ENCODE measurements at regions not wholly inside any gene's neighbourhood (a gene's known extent, or its start where the extent isn't known, plus 50 kb on each side); places are given as distances from the start of the nearest gene placed in this dataset.

GRCh38 chr19:28350673-28351072 lies 862.3 kb downstream of the UQCRFS1 start:
- no peak overlapping the region for H2BK120ac ChIP-seq (ENCODE audit: low read depth, low read length, poor library complexity, severe bottlenecking)
- H2BK15ac ChIP-seq (ENCODE audit: low read depth, low read length), result no peak overlapping the region
- H4K91ac ChIP-seq (ENCODE audit: insufficient read length, low read depth, low read length), result no peak overlapping the region
- H2BK12ac ChIP-seq (ENCODE audit: insufficient read length, low read depth, low read length), result no peak overlapping the region
- no peaks in the 10 kb centered on the region for H3K79me2 ChIP-seq (ENCODE audit: insufficient read depth, low read length)
- no peak overlapping the region for H3K27ac ChIP-seq (ENCODE audit: insufficient read length, low read depth, low read length)
- WGBS (ENCODE audit: extremely low coverage, insufficient read length, low lambda C conversion rate), result no CpG with 5 or more reads among the region's 5 CpGs
- H2BK5ac ChIP-seq (ENCODE audit: insufficient read length, low read length), result no peak overlapping the region
- Mint-ChIP-seq H3K4me1 (peaks cover 3% of the 10 kb centered on the region in 2 experiments; a peak in 2 of 4 replicates), H3K9me3 (peaks cover 11 to 19% of the 10 kb centered on the region in 2 experiments; a peak in 4 of 5 replicates), H3K4me3 (no peak overlapping the region), H3K36me3 (ENCODE audit: insufficient read depth in 1 of 3, low read depth in 3 of 3) (peaks cover 0 to 19% (median 8%) of the 10 kb centered on the region in 3 experiments; a peak in 5 of 7 replicates), H3K27ac (peak overlapping the region in 1 of 3 experiments; percentile 9; a peak in 1 of 7 replicates), H3K27me3 (ENCODE audit: low read depth) (no peaks in the 10 kb centered on the region)
- no peaks in the 10 kb centered on the region for H3K4me1 ChIP-seq (ENCODE audit: insufficient read depth, low read length)
- no peaks in the 10 kb centered on the region for H3K27me3 ChIP-seq (ENCODE audit: insufficient read depth, low read length)
- TF ChIP-seq, protein P1, sequence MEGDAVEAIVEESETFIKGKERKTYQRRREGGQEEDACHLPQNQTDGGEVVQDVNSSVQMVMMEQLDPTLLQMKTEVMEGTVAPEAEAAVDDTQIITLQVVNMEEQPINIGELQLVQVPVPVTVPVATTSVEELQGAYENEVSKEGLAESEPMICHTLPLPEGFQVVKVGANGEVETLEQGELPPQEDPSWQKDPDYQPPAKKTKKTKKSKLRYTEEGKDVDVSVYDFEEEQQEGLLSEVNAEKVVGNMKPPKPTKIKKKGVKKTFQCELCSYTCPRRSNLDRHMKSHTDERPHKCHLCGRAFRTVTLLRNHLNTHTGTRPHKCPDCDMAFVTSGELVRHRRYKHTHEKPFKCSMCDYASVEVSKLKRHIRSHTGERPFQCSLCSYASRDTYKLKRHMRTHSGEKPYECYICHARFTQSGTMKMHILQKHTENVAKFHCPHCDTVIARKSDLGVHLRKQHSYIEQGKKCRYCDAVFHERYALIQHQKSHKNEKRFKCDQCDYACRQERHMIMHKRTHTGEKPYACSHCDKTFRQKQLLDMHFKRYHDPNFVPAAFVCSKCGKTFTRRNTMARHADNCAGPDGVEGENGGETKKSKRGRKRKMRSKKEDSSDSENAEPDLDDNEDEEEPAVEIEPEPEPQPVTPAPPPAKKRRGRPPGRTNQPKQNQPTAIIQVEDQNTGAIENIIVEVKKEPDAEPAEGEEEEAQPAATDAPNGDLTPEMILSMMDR (conservative IDR thresholded peaks at IDR 0.05), result no peak
- H3K56ac ChIP-seq (ENCODE audit: insufficient read length, low read depth, low read length), result no peak overlapping the region
- DNase-seq, result no peak
- no peak overlapping the region for H4K5ac ChIP-seq (ENCODE audit: insufficient read length, low read depth, low read length)
- no peaks in the 10 kb centered on the region for H3K79me1 ChIP-seq (ENCODE audit: insufficient read depth, low read depth, low read length, poor library complexity, severe bottlenecking)
- H4K8ac ChIP-seq (replicated peaks; ENCODE audit: insufficient read length, low read depth, low read length), result no peak overlapping the region
- no peaks in the 10 kb centered on the region for H3K23me2 ChIP-seq (ENCODE audit: insufficient read length, low read depth, low read length, poor library complexity, severe bottlenecking)
- no peak overlapping the region for H2AK5ac ChIP-seq (ENCODE audit: insufficient read length, low read length)
- no peak overlapping the region for H3K23ac ChIP-seq (ENCODE audit: insufficient read length, low read depth, low read length)
- no peak overlapping the region for H3K9ac ChIP-seq (ENCODE audit: extremely low read depth, insufficient read length, low read length)
- H2AFZ ChIP-seq (ENCODE audit: low read length), result no peak overlapping the region
- H3K4ac ChIP-seq (ENCODE audit: low read depth, low read length), result no peak overlapping the region
- no peaks in the 10 kb centered on the region for H4K20me1 ChIP-seq (ENCODE audit: control insufficient read depth, insufficient read depth, insufficient read length)
- H3K9me3 ChIP-seq (ENCODE audit: control insufficient read depth, low read depth, low read length), result no peaks in the 10 kb centered on the region
- no peak overlapping the region for H3K4me2 ChIP-seq (ENCODE audit: insufficient read depth, insufficient read length, low read length)
- no peak overlapping the region for H2BK20ac ChIP-seq (ENCODE audit: low read depth, low read length, poor library complexity, severe bottlenecking)
- H3K18ac ChIP-seq (ENCODE audit: insufficient read length, low read depth, low read length), result no peak overlapping the region
- H3T11ph ChIP-seq (ENCODE audit: low read length), result no peak overlapping the region
- no peak overlapping the region for H3K14ac ChIP-seq (ENCODE audit: insufficient read depth, low read length)
